NCI-H524 treated with DMSO at 0.1 percent for 48 hours (cell line): ENCODE measurements at regions not wholly inside any gene's neighbourhood (a gene's known extent, or its start where the extent isn't known, plus 50 kb on each side); places are given as distances from the start of the nearest gene placed in this dataset.
A peak's percentile ranks its signal among the peaks of the same experiment; 100 is the strongest.

Experiments used
- DNase-seq: peaks from one replicate; lab custom pipeline; 2025; lab: John Stamatoyannopoulos, UW

- DNase-seq, result no peak
Measured at GRCh38 chr2:128494307-128494639, 175.6 kb upstream of the HS6ST1 start.

DNA sequence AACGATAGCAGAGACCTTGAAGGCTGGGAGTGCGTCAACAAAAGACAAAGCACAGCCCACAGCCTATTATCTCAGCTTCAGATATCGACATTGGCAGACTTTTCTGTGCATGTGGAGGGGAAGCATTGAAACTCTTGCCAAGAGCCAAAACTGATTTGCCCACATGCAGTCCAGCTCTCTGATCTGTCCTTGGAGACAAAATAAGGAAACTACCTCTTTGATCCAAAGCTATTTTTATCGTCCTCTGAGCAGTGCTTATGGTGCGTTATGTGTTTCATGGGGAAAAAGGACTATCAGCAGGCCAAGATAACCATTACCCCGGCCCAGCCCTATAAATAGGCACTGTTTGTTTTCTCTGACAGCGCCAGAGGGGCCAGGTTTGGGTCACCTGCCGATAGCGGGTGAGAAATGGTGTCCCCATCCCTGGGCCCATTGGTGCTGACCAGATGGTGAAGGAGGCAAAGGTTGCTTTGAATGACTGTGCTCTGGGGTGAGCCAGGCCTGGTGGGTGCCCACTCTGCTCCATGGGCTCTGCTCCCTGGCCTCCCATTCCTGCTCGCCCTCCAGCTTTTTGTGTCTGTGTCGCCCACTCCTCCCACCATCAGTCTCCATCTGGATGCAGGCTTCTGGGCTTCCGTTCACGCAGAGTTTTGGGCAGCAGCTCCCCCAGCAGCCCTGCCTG lies 176.1 kb upstream of the HS6ST1 start:
- no peak for DNase-seq

DNA sequence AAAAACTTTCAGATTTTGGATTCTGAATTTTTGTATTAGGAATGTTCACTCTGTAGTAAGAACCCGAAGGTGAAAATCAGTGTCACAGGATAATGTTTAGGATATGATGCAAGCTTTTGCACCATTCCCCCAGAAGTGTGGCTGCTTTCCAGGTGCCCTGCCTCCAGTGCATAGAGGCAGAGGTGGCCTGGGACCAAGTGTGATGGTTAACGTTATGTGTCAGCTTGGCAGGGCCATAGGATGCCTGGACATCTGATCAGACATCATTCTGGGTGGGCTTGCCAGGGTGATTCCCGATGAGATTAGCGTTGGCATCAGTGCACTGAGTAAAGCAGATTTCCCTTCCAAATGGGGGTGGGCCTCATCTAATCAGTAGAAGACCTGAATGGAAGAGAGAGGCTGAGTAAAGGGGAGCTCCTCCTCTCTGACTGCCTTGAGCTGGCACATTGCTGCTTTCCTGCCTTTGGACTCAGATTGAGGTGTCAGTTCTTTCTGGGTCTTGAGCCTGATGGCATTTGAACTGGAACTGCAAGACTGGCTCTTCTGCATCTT lies 177.4 kb upstream of the HS6ST1 start:
- DNase-seq, result no peak

DNA sequence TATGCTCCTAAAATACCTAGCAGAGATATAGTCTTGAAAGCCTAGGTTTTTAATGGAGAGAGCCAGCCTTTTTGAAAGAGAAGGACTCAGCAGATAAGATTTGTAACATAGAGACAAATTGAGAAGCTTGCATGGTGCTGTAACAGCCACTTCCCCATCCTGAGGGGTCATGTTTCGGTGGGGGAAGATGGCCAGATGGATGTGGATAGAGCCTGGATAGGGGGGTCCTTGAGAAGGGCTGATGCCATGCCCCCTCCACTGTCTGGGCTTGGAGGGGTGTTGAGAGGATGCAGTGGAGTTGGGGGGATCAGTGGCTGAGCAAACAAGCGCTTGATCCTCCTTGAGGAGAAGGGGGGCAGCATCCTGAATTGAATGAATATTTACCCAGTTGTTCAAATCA lies 178.0 kb upstream of the HS6ST1 start:
- no peak for DNase-seq

GRCh38 chr2:128497461-128497860 lies 178.8 kb upstream of the HS6ST1 start:
- DNase-seq, result no peak

- no peak for DNase-seq
Measured at GRCh38 chr2:128498086-128498485, 179.4 kb upstream of the HS6ST1 start.

GRCh38 chr2:128498589-128498988 lies 179.9 kb upstream of the HS6ST1 start:
- no peak for DNase-seq

DNA sequence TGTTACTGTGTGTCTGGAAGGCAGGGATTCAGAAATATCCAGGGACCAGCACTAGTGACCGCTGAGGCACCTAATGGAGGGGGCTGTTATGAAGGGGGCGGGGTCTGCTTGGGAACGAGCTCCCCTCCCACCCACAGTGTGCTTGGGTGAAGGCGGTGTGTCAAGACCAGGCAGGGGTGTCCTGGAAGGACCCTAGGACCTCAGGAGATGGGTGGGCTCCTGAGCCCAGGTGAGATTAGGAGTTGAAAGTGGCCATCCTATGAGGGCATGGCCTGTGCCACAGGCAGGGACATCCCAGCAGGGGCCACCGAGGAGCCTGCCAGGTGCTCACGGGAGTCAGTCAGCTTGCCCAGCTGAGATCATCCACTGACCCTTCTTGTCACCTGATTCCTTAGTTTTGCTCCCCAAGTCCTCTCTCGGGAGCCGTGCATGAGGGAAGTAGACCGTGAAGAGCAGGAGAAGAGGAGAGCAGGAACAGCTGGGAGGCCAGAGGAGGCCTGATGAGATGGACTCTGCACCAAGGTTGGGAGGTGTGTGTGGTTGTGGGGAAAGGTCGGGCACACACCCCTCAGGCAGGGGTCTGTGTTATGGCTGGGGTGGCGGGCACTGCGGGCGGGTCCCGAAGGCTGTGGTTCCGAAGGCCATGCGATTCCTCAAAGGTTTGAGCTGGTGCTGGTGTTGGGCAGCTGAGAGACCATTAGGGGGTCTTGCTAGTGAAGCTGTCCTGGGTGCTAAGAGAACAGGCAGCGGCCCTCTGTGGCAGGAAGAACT lies 180.9 kb upstream of the HS6ST1 start:
- no peak for DNase-seq

GRCh38 chr2:128500138-128500800 lies 181.6 kb upstream of the HS6ST1 start:
- no peak for DNase-seq

- DNase-seq, result no peak
Measured at GRCh38 chr2:128501006-128501690, 182.5 kb upstream of the HS6ST1 start.

DNA sequence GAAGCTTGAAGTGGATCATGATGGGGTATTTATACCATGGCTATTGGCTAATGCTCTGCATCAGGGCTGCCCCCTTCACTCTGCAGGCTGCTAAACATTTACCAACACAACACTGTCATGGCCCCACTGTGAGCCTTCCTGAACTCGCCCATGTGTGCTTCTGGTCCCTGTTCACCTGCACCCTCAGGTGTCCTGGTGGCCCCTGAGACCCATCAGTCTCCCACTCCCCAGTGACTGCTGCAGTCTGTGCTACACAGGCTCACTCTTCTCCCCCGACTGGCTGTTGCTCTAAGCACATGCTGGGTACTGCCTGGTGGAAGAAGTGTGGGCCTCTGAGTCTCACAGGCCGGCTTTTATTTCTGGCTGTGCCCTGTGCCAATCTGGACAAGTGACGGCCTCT lies 183.0 kb upstream of the HS6ST1 start:
- DNase-seq, result no peak

GRCh38 chr2:128502200-128502599 lies 183.5 kb upstream of the HS6ST1 start:
- no peak for DNase-seq

- no peak for DNase-seq
Measured at GRCh38 chr2:128502638-128503246, 184.1 kb upstream of the HS6ST1 start.

GRCh38 chr2:128503399-128504245 lies 185.0 kb upstream of the HS6ST1 start:
- no peak for DNase-seq

- DNase-seq, result no peak
Measured at GRCh38 chr2:128504246-128505149, 185.8 kb upstream of the HS6ST1 start.

GRCh38 chr2:128505150-128505490 lies 186.5 kb upstream of the HS6ST1 start:
- peak; percentile 58 for DNase-seq

GRCh38 chr2:128505575-128506526 lies 187.2 kb upstream of the HS6ST1 start:
- peak; percentile 52 for DNase-seq

GRCh38 chr2:128506534-128506933 lies 187.9 kb upstream of the HS6ST1 start:
- no peak for DNase-seq
